K562 (cell line): ENCODE measurements at regions not wholly inside any gene's neighbourhood (a gene's known extent, or its start where the extent isn't known, plus 50 kb on each side); places are given as distances from the start of the nearest gene placed in this dataset.
A peak's percentile ranks its signal among the peaks of the same experiment; 100 is the strongest.

ENCODE experiments used
- ATAC-seq: fragments of 200-7000 bp; cut with Tn5 transposase; 3 replicates; pipeline ENCODE4 v1.9.1; 2020; ENCODE audit warnings: moderate library complexity
- BruUV-seq: library from RNA; stranded (reverse); fragments of 400-500 nt; replicated peaks from 2 replicates; lab custom pipeline; 2021; lab: Mats Ljungman, UMichigan
- CTCF ChIA-PET: fragments of 300-600 bp; formaldehyde crosslinking; extraction: SDS; loops from one replicate; lab custom pipeline; 2021; ENCODE audit warnings: low intra/inter-chr PET ratio; lab: Yijun Ruan, JAX
- POLR2A ChIA-PET: fragments of 300-600, 350-650 bp; sonication (Branson Sonifier 250); formaldehyde crosslinking; extraction: SDS; loops from one replicate; lab custom pipeline; 2021; ENCODE audit warnings: antibody characterized with exemption, inconsistent platforms; lab: Yijun Ruan, JAX
- DNase-seq, 4 experiments: peaks; one replicate each; pipeline versions ENCODE4 v3.0.0 to v3.0.0-alpha.2; 2011 to 2018; ENCODE audit warnings: low spot score in 3 of 4, mixed read lengths in 3 of 4; ENCODE audit errors: extremely low read depth in 1 of 4
- FAIRE-seq: peaks from 2 replicates; lab custom pipeline; 2011; peaks lifted over from hg19 to GRCh38; lab: Jason Lieb, UNC
- H2AFZ ChIP-seq: 2 replicates; pipeline ENCODE4 v1.6.0; 2011; ENCODE audit warnings: low read depth, low read length, control low read depth, inconsistent platforms
- H3K27ac ChIP-seq: fragments of 200-600 bp; 3 replicates; pipeline ENCODE4 v1.8.0; 2011; ENCODE audit warnings: low read depth, mild to moderate bottlenecking, control low read depth, inconsistent platforms, low read length, moderate library complexity, mixed read lengths; ENCODE audit errors: extremely low read depth
- H3K27me3 ChIP-seq, 2 experiments: fragments of 300-600 bp in 1 of 2; 2 replicates in 1 of 2; 3 replicates in 1 of 2; pipeline versions ENCODE4 v1.6.0 to v1.8.0; 2011; ENCODE audit warnings: inconsistent platforms in 2 of 2, low read length in 2 of 2, mild to moderate bottlenecking in 1 of 2, mixed read lengths in 1 of 2, moderate library complexity in 1 of 2; ENCODE audit not compliant: control insufficient read depth in 2 of 2, insufficient read depth in 2 of 2
- H3K36me3 ChIP-seq: fragments of 300-600 bp; 3 replicates; pipeline ENCODE4 v1.8.0; 2011; ENCODE audit warnings: mild to moderate bottlenecking, low read length, inconsistent platforms; ENCODE audit not compliant: control insufficient read depth, insufficient read depth
- H3K4me1 ChIP-seq, 2 experiments: fragments of 200-600 bp in 1 of 2; replicated peaks in 1 of 2; 2 replicates in 1 of 2; 3 replicates in 1 of 2; pipeline versions ENCODE4 v1.5.1 to v1.8.0; 2011; ENCODE audit warnings: inconsistent platforms in 2 of 2, low read length in 2 of 2, mild to moderate bottlenecking in 1 of 2, mixed read lengths in 1 of 2, moderate library complexity in 1 of 2; ENCODE audit not compliant: control insufficient read depth in 2 of 2, insufficient read depth in 2 of 2
- H3K4me2 ChIP-seq: 2 replicates; pipeline ENCODE4 v1.6.1; 2011; ENCODE audit warnings: low read length, control low read depth, inconsistent platforms, mixed read lengths; ENCODE audit not compliant: insufficient read depth
- H3K4me3 ChIP-seq: fragments of 200-600 bp; sonication (generic), shearing (Covaris generic); 2 replicates; pipeline ENCODE4 v1.5.1; 2016; ENCODE audit warnings: control low read depth, inconsistent platforms
- H3K79me2 ChIP-seq: fragments of 200-600 bp; 3 replicates; pipeline ENCODE4 v1.8.0; 2011; ENCODE audit warnings: low read length, inconsistent platforms; ENCODE audit not compliant: control insufficient read depth, insufficient read depth
- H3K9ac ChIP-seq, 2 experiments: 2 replicates each; pipeline versions ENCODE4 v1.6.0 to v1.6.1; 2011; ENCODE audit warnings: low read depth in 2 of 2, low read length in 2 of 2, control low read depth in 1 of 2, inconsistent platforms in 1 of 2, mild to moderate bottlenecking in 1 of 2, mixed read lengths in 1 of 2; ENCODE audit not compliant: insufficient read depth in 1 of 2
- H3K9me1 ChIP-seq: one replicate; pipeline ENCODE4 v1.6.0; 2011; ENCODE audit warnings: inconsistent platforms, mild to moderate bottlenecking, low read length, moderate library complexity; ENCODE audit not compliant: control insufficient read depth, insufficient read depth
- H3K9me3 ChIP-seq: replicated peaks from 2 replicates; pipeline ENCODE4 v1.5.1; 2011; ENCODE audit warnings: low read depth, low read length, inconsistent platforms; ENCODE audit not compliant: control insufficient read depth, insufficient read depth
- H4K20me1 ChIP-seq: replicated peaks from 2 replicates; pipeline ENCODE4 v1.6.1; 2011; ENCODE audit warnings: low read length, inconsistent platforms, mixed read lengths; ENCODE audit not compliant: control insufficient read depth, insufficient read depth
- CTCF ChIP-seq, 3 experiments: IDR thresholded peaks in 2 of 3; conservative IDR thresholded peaks in 1 of 3; 2 replicates each; pipeline ENCODE4 v1.5.1; 2011 to 2012; ENCODE audit warnings: low read length in 3 of 3, mild to moderate bottlenecking in 3 of 3, control low read depth in 2 of 3, improper control_type of control experiment in 1 of 3, inconsistent platforms in 1 of 3, low read depth in 1 of 3, mixed read lengths in 1 of 3, moderate library complexity in 1 of 3; ENCODE audit not compliant: insufficient read depth in 2 of 3
- FUS ChIP-seq: fragments of 200-400 bp; formaldehyde crosslinking; optimal IDR thresholded peaks from 2 replicates; pipeline ENCODE3; 2017; ENCODE audit warnings: low read depth, low read length
- HMG20B ChIP-seq: fragments of 250-450 bp; sonication (Bioruptor Pico); IDR thresholded peaks from 2 replicates; pipeline ENCODE4 v1.5.0; 2021; ENCODE audit warnings: mild to moderate bottlenecking
- NCOA2 ChIP-seq, 2 experiments: fragments of 450-650 bp; IDR thresholded peaks; 2 replicates each; pipeline ENCODE4 v1.6.1; 2018; ENCODE audit warnings: mild to moderate bottlenecking in 2 of 2, moderate library complexity in 1 of 2; ENCODE audit not compliant: partially characterized antibody in 2 of 2
- NONO ChIP-seq, 2 experiments: fragments of 200-400 bp in 1 of 2; fragments of 450-650 bp in 1 of 2; formaldehyde crosslinking in 1 of 2; IDR thresholded peaks; 2 replicates each; pipeline ENCODE4 v1.6.1; 2017; ENCODE audit warnings: low read depth in 2 of 2, mild to moderate bottlenecking in 2 of 2, moderate library complexity in 2 of 2, low read length in 1 of 2
- PHB2 ChIP-seq: fragments of 450-650 bp; IDR thresholded peaks from 2 replicates; pipeline ENCODE4 v1.6.1; 2017; ENCODE audit warnings: low read depth
- PRPF4 ChIP-seq: fragments of 200-400 bp; formaldehyde crosslinking; IDR thresholded peaks from one replicate; pipeline ENCODE4 v1.6.1; 2017; ENCODE audit warnings: low read length, low read depth, mild to moderate bottlenecking; ENCODE audit not compliant: insufficient read depth, poor library complexity, severe bottlenecking
- SRSF7 ChIP-seq: fragments of 200-400 bp; formaldehyde crosslinking; optimal IDR thresholded peaks from 2 replicates; pipeline ENCODE3; 2017; ENCODE audit warnings: mild to moderate bottlenecking, low read depth, low read length
- TGIF2 ChIP-seq: sonication (generic); formaldehyde crosslinking; IDR thresholded peaks from 2 replicates; pipeline ENCODE4 v1.8.1; 2022; ENCODE audit warnings: mild to moderate bottlenecking, missing genetic modification reagents, moderate library complexity
- ZNF3 ChIP-seq: fragments of 250-450 bp; sonication (Bioruptor Pico); IDR thresholded peaks from 2 replicates; pipeline ENCODE4 v1.5.0; 2021; ENCODE audit warnings: mild to moderate bottlenecking, moderate library complexity
- ZNF717 ChIP-seq: fragments of 250-450 bp; sonication (Bioruptor Pico); IDR thresholded peaks from 2 replicates; pipeline ENCODE4 v1.5.0; 2021
- ZNF780A ChIP-seq: fragments of 250-450 bp; sonication (Bioruptor Pico); IDR thresholded peaks from 2 replicates; pipeline ENCODE4 v1.5.0; 2021; ENCODE audit warnings: mild to moderate bottlenecking
- WGBS: fragments of 100-300 bp; shearing (Covaris generic); methylation state at CpG from one replicate; pipeline ENCODE4 v1.1.6; 2016; ENCODE audit warnings: low coverage, mixed read lengths; ENCODE audit not compliant: insufficient coverage; ENCODE audit errors: missing lambda C conversion rate; 5-methylcytosine and 5-hydroxymethylcytosine counted together
- in situ Hi-C: fragments of 300-500 bp; cut with MboI; formaldehyde crosslinking; loops from 4 replicates; pipeline ENCODE4 v1.15.0; 2018; ENCODE audit warnings: inconsistent platforms, mixed read lengths
- intact Hi-C: fragments of 100-400 bp; cut with micrococcal nuclease; formaldehyde crosslinking; loops from 2 replicates; pipeline ENCODE4 v1.14.2; 2022
- TF ChIP-seq, protein P1 (sequence below): sonication (generic); formaldehyde crosslinking; IDR thresholded peaks from 2 replicates; pipeline ENCODE4 v1.8.1; 2023; ENCODE audit warnings: mild to moderate bottlenecking, missing genetic modification reagents, moderate library complexity

- CTCF ChIA-PET = no interaction called here
- Histone ChIP-seq H3K4me1 (peaks cover 0 to 14% of the 10 kb centered on the region in 2 experiments; a peak in 2 of 5 replicates), H3K79me2 (no peaks in the 10 kb centered on the region), H3K36me3 (no peaks in the 10 kb centered on the region), H3K4me3 (no peak overlapping the region), H3K9me3 (no peaks in the 10 kb centered on the region), H3K9ac (no peak overlapping the region), H4K20me1 (no peaks in the 10 kb centered on the region)
- no TSS peak for BruUV-seq
- intact Hi-C loops = no loop called here
- DNase-seq (no peak), ATAC-seq (no peak)
- WGBS = 1% methylated on average over 3 of the region's 3 CpGs
- POLR2A ChIA-PET = interaction anchor here (0.8 to 3.3 kb wide), 3 partner anchors 11 to 437 kb away, joined by 3 to 15 read pairs (median 3); no protein-coding TSS in a partner anchor
- in situ Hi-C loops = no loop called here
- TF ChIP-seq PRPF4 = no peak
- TF ChIP-seq TGIF2 = 0 out of 2 replicates have a peak, but pooled peaks have one; percentile 29
- TF ChIP-seq PHB2 = no peak
- peak; percentile 14 for TF ChIP-seq FUS
- 0 out of 2 replicates have a peak, but pooled peaks have one; percentile 71 for TF ChIP-seq HMG20B (CRISPR knock-in tag)
- TF ChIP-seq CTCF (IDR thresholded peaks at IDR 0.05 in 2 of 3, conservative IDR thresholded peaks at IDR 0.05 in 1 of 3; ENCODE audit: insufficient read depth in 2 of 3, low read depth in 1 of 3, low read length in 3 of 3) = no peak
- TF ChIP-seq NCOA2 (IDR thresholded peaks at IDR 0.05; ENCODE audit: partially characterized antibody in 2 of 2) = peak in 1 of 2 experiments; percentile 30
- 0 out of 2 replicates have a peak, but pooled peaks have one; percentile 68 for TF ChIP-seq ZNF3 (CRISPR knock-in tag)
- TF ChIP-seq NONO (IDR thresholded peaks at IDR 0.05; ENCODE audit: low read depth in 2 of 2, low read length in 1 of 2) = peak in 1 of 2 experiments; percentile 45; a peak in 1 of 4 replicates
- 0 out of 2 replicates have a peak, but pooled peaks have one; percentile 70 for TF ChIP-seq ZNF717 (CRISPR knock-in tag)
- TF ChIP-seq, protein P1, sequence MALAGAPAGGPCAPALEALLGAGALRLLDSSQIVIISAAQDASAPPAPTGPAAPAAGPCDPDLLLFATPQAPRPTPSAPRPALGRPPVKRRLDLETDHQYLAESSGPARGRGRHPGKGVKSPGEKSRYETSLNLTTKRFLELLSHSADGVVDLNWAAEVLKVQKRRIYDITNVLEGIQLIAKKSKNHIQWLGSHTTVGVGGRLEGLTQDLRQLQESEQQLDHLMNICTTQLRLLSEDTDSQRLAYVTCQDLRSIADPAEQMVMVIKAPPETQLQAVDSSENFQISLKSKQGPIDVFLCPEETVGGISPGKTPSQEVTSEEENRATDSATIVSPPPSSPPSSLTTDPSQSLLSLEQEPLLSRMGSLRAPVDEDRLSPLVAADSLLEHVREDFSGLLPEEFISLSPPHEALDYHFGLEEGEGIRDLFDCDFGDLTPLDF (CRISPR knock-in tag) = no peak
- 0 out of 2 replicates have a peak, but pooled peaks have one; percentile 48 for TF ChIP-seq ZNF780A (CRISPR knock-in tag)
- TF ChIP-seq SRSF7 = no peak
- TF ChIP-seq, all 486 proteins: peak for 8
- Histone ChIP-seq H2AFZ (no peak overlapping the region), H3K27me3 (peaks cover 27 to 56% of the 10 kb centered on the region in 2 experiments), H3K4me2 (no peak overlapping the region), H3K9me1 (no peaks in the 10 kb centered on the region), H3K27ac (no peak overlapping the region)
- no peak for FAIRE-seq
Measured at GRCh38 chr22:22129387-22129786, 115.2 kb upstream of the VPREB1 start.
